ENCODE measurements at regions not wholly inside any gene's neighbourhood (a gene's known extent, or its start where the extent isn't known, plus 50 kb on each side); places are given as distances from the start of the nearest gene placed in this dataset.
"Not testable (repeated sequence)": the region's sequence is repeated elsewhere in the genome, so short reads cannot be mapped to it uniquely, and the experiment has no call there.

GRCh38 chr13:79851318-79851717, 370.4 kb downstream of the NDFIP2 start:
- no peak overlapping the region for H3K4me3 ChIP-seq
- no peak for DNase-seq (ENCODE audit: extremely low spot score)
- H3K27ac ChIP-seq (replicated peaks in 1 of 4) = no peak overlapping the region
- H3K9me3 ChIP-seq = no peaks in the 10 kb centered on the region
- intact Hi-C loops (cut with DNase I) = no loop called here
- TF ChIP-seq EP300 (IDR thresholded peaks at IDR 0.05) (no peak), CTCF (IDR thresholded peaks at IDR 0.05) (no peak), POLR2A (IDR thresholded peaks at IDR 0.05; ENCODE audit: low read depth) (no peak), POLR2AphosphoS5 (IDR thresholded peaks at IDR 0.05) (no peak)
- no peaks in the 10 kb centered on the region for H3K27me3 ChIP-seq
- H3K36me3 ChIP-seq = no peaks in the 10 kb centered on the region
- H3K4me1 ChIP-seq = no peaks in the 10 kb centered on the region

GRCh38 chr13:79847882-79848592, 367.1 kb downstream of the NDFIP2 start:
- intact Hi-C loops (cut with DNase I) = no loop called here
- Histone ChIP-seq H3K27ac (replicated peaks in 1 of 4) (no peak overlapping the region), H3K4me3 (no peak overlapping the region), H3K4me1 (no peaks in the 10 kb centered on the region), H3K27me3 (no peaks in the 10 kb centered on the region), H3K36me3 (no peaks in the 10 kb centered on the region), H3K9me3 (no peaks in the 10 kb centered on the region)
- no peak for DNase-seq (ENCODE audit: extremely low spot score)
- WGBS = 77% methylated on average over 5 of the region's 5 CpGs
- TF ChIP-seq POLR2A (IDR thresholded peaks at IDR 0.05; ENCODE audit: low read depth) (no peak), CTCF (IDR thresholded peaks at IDR 0.05) (no peak), EP300 (IDR thresholded peaks at IDR 0.05) (no peak), POLR2AphosphoS5 (IDR thresholded peaks at IDR 0.05) (no peak)

- H3K27me3 ChIP-seq = no peaks in the 10 kb centered on the region
- no peak overlapping the region for H3K27ac ChIP-seq (replicated peaks in 1 of 4)
- 78% methylated on average over 4 of the region's 4 CpGs for WGBS
- TF ChIP-seq CTCF (IDR thresholded peaks at IDR 0.05) (no peak), POLR2AphosphoS5 (IDR thresholded peaks at IDR 0.05) (no peak), POLR2A (IDR thresholded peaks at IDR 0.05; ENCODE audit: low read depth) (no peak), EP300 (IDR thresholded peaks at IDR 0.05) (no peak)
- DNase-seq (ENCODE audit: extremely low spot score) = no peak
- no peaks in the 10 kb centered on the region for H3K9me3 ChIP-seq
- intact Hi-C loops (cut with DNase I) = no loop called here
- no peaks in the 10 kb centered on the region for H3K4me1 ChIP-seq
- H3K4me3 ChIP-seq = no peak overlapping the region
- H3K36me3 ChIP-seq = no peaks in the 10 kb centered on the region
Measured at GRCh38 chr13:79846386-79846785, 365.4 kb downstream of the NDFIP2 start.

- 78% methylated on average over 3 of the region's 3 CpGs for WGBS
- Histone ChIP-seq H3K4me3 (no peak overlapping the region), H3K4me1 (no peaks in the 10 kb centered on the region), H3K27ac (replicated peaks in 1 of 4) (no peak overlapping the region), H3K27me3 (no peaks in the 10 kb centered on the region), H3K9me3 (no peaks in the 10 kb centered on the region), H3K36me3 (no peaks in the 10 kb centered on the region)
- intact Hi-C loops (cut with DNase I) = no loop called here
- TF ChIP-seq POLR2A (IDR thresholded peaks at IDR 0.05; ENCODE audit: low read depth) (no peak), POLR2AphosphoS5 (IDR thresholded peaks at IDR 0.05) (no peak), CTCF (IDR thresholded peaks at IDR 0.05) (no peak), EP300 (IDR thresholded peaks at IDR 0.05) (no peak)
- DNase-seq (ENCODE audit: extremely low spot score) = no peak
Measured at GRCh38 chr13:79837741-79838450, 356.9 kb downstream of the NDFIP2 start.

DNA sequence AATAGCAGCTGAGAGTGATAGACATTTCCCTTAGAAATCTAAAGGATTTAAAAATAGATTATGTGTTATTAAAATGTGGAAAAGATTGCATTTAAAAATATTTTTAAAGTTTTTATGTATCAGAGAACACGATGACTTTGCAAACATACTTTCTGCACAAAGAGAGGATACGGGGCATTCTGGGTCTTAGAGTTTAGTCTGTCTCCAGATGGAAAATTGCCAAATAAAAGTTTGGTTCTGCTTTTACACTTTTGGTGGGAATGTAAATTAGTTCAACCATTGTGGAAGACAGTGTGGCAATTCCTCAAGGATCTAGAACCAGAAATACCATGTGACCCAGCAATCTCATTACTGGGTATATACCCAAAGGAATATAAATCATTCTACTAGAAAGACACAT, 355.2 kb downstream of the NDFIP2 start:
- intact Hi-C loops (cut with DNase I); H3K4me3 ChIP-seq; H3K4me1 ChIP-seq; H3K36me3 ChIP-seq; H3K9me3 ChIP-seq; DNase-seq (ENCODE audit: extremely low spot score); H3K27ac ChIP-seq (replicated peaks in 1 of 4); H3K27me3 ChIP-seq: not testable (repeated sequence)
- 67% methylated on average over 2 of the region's 2 CpGs for WGBS

Data from esophagus muscularis mucosa (tissue), 4 donors.